Body of pancreas (tissue), 4 donors: ENCODE measurements at regions not wholly inside any gene's neighbourhood (a gene's known extent, or its start where the extent isn't known, plus 50 kb on each side); places are given as distances from the start of the nearest gene placed in this dataset.

Experiments used
- ATAC-seq: fragments of 150-250 bp; one replicate; pipeline ENCODE4 v1.9.1; 2016
- DNase-seq, 4 donors: peaks; one replicate each; pipeline ENCODE4 v3.0.0-alpha.2; 2019
- H3K27ac ChIP-seq, 4 donors: fragments of 200-600 bp; sonication (generic); 1 replicate in 3 of 4; 2 replicates in 1 of 4; pipeline versions ENCODE4 v1.5.1 to v1.6.1; 2016 to 2019; ENCODE audit warnings: mild to moderate bottlenecking in 1 of 4, mixed read lengths in 1 of 4, moderate library complexity in 1 of 4
- H3K27me3 ChIP-seq, 2 donors: fragments of 200-600 bp; sonication (generic); one replicate each; pipeline ENCODE4 v1.6.0; 2016; ENCODE audit warnings: mild to moderate bottlenecking in 1 of 2
- H3K36me3 ChIP-seq, 2 donors: fragments of 200-600 bp; sonication (generic); replicated peaks in 1 of 2; 2 replicates each; pipeline ENCODE4 v1.5.1; 2016; ENCODE audit warnings: low read depth in 2 of 2; ENCODE audit not compliant: insufficient read depth in 1 of 2
- H3K4me1 ChIP-seq: fragments of 200-600 bp; sonication (generic); one replicate; pipeline ENCODE4 v1.6.0; 2016
- H3K4me3 ChIP-seq, 2 donors: fragments of 200-600 bp; sonication (generic); 1 replicate in 1 of 2; 2 replicates in 1 of 2; pipeline ENCODE4 v1.5.1; 2016 to 2019
- H3K9me3 ChIP-seq, 3 donors: fragments of 200-600 bp; sonication (generic); 1 replicate in 2 of 3; 2 replicates in 1 of 3; pipeline ENCODE4 v1.5.1; 2016
- POLR2A ChIP-seq, 3 donors: fragments of 450-650 bp; IDR thresholded peaks; one replicate each; pipeline ENCODE4 v1.6.1; 2016; ENCODE audit warnings: antibody characterized with exemption in 3 of 3, mild to moderate bottlenecking in 2 of 3
- WGBS, 2 donors: methylation state at CpG; one replicate each; pipeline ENCODE4 v1.1.5; 2017; 5-methylcytosine and 5-hydroxymethylcytosine counted together
- intact Hi-C: fragments of 100-400 bp; cut with DNase I; formaldehyde crosslinking; loops from one replicate; pipeline ENCODE4 v1.15.1; 2023
- TF ChIP-seq, protein P1 (sequence below), 7 experiments: fragments of 450-650 bp in 4 of 7; fragments of 200-600 bp in 3 of 7; sonication (generic) in 3 of 7; IDR thresholded peaks; one replicate each; pipeline ENCODE4 v1.5.1; 2016 to 2019; ENCODE audit warnings: antibody characterized with exemption in 7 of 7

DNA sequence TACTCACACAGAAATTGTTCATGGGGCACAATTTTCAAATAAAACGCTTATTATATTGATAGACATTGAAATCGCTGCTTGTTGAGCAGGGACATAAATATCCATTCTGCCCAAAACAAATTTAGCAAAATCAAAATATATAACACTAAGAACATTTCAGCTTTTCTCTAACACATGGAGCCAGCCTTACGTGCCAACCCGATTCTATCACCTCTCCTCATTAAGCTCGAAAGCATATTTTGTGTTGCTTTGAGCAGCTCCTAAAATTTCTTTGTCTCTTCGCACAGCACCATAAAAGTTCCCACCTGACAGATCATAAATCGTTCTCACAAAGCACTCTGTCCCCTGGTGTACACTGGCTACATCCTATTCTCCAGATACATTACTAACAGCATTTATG lies 1034.4 kb upstream of the KLHL29 start:
- Histone ChIP-seq H3K9me3 (no peaks in the 10 kb centered on the region), H3K27ac (no peak overlapping the region), H3K36me3 (no peaks in the 10 kb centered on the region), H3K4me1 (no peaks in the 10 kb centered on the region), H3K4me3 (no peak overlapping the region), H3K27me3 (no peaks in the 10 kb centered on the region)
- intact Hi-C loops: no loop called here
- DNase-seq (no peak), ATAC-seq (no peak)
- TF ChIP-seq, protein P1, sequence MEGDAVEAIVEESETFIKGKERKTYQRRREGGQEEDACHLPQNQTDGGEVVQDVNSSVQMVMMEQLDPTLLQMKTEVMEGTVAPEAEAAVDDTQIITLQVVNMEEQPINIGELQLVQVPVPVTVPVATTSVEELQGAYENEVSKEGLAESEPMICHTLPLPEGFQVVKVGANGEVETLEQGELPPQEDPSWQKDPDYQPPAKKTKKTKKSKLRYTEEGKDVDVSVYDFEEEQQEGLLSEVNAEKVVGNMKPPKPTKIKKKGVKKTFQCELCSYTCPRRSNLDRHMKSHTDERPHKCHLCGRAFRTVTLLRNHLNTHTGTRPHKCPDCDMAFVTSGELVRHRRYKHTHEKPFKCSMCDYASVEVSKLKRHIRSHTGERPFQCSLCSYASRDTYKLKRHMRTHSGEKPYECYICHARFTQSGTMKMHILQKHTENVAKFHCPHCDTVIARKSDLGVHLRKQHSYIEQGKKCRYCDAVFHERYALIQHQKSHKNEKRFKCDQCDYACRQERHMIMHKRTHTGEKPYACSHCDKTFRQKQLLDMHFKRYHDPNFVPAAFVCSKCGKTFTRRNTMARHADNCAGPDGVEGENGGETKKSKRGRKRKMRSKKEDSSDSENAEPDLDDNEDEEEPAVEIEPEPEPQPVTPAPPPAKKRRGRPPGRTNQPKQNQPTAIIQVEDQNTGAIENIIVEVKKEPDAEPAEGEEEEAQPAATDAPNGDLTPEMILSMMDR (IDR thresholded peaks at IDR 0.05): no peak
- no peak for TF ChIP-seq POLR2A (IDR thresholded peaks at IDR 0.05)
- 74 to 78% methylated on average over 7 of the region's 7 CpGs for WGBS, 2 donors

DNA sequence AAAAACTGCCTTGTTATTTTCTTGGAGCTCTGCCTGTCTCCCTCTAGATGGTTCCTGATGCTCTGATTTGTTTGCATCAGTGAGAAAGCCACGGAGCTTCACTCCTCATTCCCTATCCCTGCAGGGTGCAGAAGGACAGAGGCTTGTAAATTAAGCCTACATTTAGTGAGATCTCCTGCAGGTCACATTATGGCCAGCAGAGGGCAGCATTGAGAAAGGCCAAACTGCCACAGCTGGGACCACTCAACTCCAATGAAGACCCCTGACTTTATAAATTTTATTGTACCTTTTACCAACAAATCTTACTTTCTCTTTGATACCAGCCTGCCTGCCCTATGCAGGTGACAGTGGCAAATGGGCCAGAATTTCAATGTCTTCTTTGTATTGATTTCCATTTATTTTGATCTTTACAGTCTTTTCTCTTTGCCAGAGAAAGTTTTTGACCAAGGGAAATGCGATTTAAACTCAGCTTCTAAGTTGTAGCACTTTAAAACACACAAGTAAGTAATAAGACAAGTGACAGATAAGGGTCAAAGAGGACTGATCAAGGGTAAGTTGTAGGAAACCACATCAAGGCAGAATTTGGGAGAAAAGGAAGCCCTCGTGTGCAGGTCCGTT lies 1029.1 kb upstream of the KLHL29 start:
- Histone ChIP-seq H3K4me1 (no peaks in the 10 kb centered on the region), H3K4me3 (no peak overlapping the region), H3K36me3 (no peaks in the 10 kb centered on the region), H3K27ac (no peak overlapping the region), H3K27me3 (no peaks in the 10 kb centered on the region), H3K9me3 (no peaks in the 10 kb centered on the region)
- WGBS, 2 donors: 32 to 38% methylated on average over 4 of the region's 4 CpGs
- no peak for TF ChIP-seq POLR2A (IDR thresholded peaks at IDR 0.05)
- TF ChIP-seq, protein P1 (IDR thresholded peaks at IDR 0.05): peak; percentile 54 to 81 (median 66)
- peak; percentile 48 for ATAC-seq
- DNase-seq: peak; percentile 52 to 78 (median 64)
- intact Hi-C loops: no loop called here

GRCh38 chr2:22359071-22359672 lies 1025.8 kb upstream of the KLHL29 start:
- ATAC-seq (no peak), DNase-seq (no peak)
- WGBS, 2 donors: 19 to 20% methylated on average over 2 of the region's 2 CpGs
- H3K4me3 ChIP-seq: no peak overlapping the region
- TF ChIP-seq, protein P1 (IDR thresholded peaks at IDR 0.05): no peak
- TF ChIP-seq POLR2A (IDR thresholded peaks at IDR 0.05): no peak
- H3K9me3 ChIP-seq: no peaks in the 10 kb centered on the region
- no peaks in the 10 kb centered on the region for H3K4me1 ChIP-seq
- no peaks in the 10 kb centered on the region for H3K27me3 ChIP-seq
- intact Hi-C loops: no loop called here
- H3K27ac ChIP-seq: no peak overlapping the region
- no peaks in the 10 kb centered on the region for H3K36me3 ChIP-seq

DNA sequence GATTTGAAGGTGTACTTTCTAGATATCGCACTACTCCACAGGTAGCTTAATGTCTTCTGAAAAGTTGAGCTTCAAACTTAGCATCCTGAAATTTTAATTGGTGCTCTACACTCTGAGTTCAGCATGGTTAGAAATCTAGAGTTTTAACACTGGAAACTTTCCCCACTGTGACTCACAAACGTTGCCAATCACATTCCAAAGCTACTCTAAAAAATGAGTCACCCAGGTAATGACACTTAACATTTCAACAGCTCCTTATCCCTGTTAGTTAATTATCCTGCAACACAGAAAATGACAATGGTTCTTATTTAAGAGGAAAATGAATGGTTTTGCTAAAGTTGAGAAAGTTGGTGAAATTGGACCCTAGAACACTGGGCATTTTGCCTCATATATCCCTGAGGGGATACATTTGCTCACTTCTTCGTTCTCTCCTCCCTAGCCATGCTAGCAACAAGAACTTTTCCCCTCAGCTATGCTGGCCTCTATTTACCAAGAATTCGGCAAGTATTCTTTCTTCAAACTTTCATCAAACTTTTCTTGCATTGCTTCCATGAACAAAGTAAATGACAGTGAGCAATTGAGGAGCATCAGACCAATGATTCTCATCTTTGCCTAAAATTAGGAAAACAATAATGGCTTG lies 1024.1 kb upstream of the KLHL29 start:
- no peak for TF ChIP-seq POLR2A (IDR thresholded peaks at IDR 0.05)
- TF ChIP-seq, protein P1 (IDR thresholded peaks at IDR 0.05): no peak
- Histone ChIP-seq H3K4me3 (no peak overlapping the region), H3K36me3 (no peaks in the 10 kb centered on the region), H3K9me3 (no peaks in the 10 kb centered on the region), H3K27me3 (no peaks in the 10 kb centered on the region), H3K27ac (no peak overlapping the region), H3K4me1 (no peaks in the 10 kb centered on the region)
- intact Hi-C loops: no loop called here
- ATAC-seq (no peak), DNase-seq (no peak)
- 38 to 48% methylated on average over 4 of the region's 4 CpGs for WGBS, 2 donors
